ENCODE measurements at regions not wholly inside any gene's neighbourhood (a gene's known extent, or its start where the extent isn't known, plus 50 kb on each side); places are given as distances from the start of the nearest gene placed in this dataset.
A peak's percentile ranks its signal among the peaks of the same experiment; 100 is the strongest.

DNA sequence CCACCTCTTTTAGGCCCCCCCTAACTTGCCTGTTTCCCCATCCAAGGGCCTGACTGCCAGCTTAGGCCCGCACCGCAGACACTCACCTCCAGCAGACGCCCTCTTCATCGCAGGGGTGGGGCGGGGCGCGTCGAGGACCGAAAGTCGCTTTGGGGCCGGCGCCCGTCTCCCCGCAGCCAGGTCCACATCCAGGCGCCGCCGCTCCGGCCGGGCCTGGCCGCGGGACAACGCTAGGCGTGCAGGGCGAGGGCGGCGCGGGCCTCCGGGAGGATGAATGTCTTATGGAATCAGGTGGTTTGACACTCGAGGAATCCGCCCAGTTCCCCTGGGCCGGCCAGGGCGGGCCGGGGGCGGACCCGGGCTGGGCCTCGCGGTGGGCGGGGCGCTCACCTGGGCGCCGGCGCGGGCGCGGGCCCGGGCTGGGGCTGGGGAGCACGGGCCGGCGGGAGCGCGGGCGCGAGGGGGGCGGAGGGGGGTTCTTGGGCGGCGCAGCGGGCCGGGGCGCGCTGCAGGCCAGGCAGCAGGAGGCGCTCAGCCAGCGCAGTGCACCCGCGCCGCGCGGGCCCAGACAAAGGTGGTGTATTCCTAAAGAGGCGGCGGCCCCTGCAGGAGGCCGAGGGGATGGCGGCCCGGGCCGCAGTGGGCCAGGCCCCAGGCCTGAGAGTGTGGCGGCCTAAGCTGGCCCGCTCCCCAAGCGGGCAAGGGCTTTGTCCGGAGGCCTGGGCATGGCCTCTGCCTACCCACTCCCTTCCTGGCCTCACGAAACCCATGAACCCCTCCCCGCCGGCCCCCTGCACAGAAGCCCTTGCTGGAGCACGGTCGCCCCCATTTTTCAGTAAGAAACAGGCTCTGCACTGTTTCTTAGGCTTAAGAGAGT lies 177.6 kb downstream of the IGLL1 start:
- Mint-ChIP-seq H3K4me1 (no peaks in the 10 kb centered on the region), H3K27me3 (no peaks in the 10 kb centered on the region), H3K4me3 (peak overlapping the region; percentile 58), H3K27ac (no peak overlapping the region), H3K36me3 (ENCODE audit: low read depth) (no peaks in the 10 kb centered on the region), H3K9me3 (no peaks in the 10 kb centered on the region)
- intact Hi-C loops (cut with micrococcal nuclease): loop anchor here (1.0 to 10.0 kb wide), 3 partner anchors 137 to 442 kb away; no protein-coding TSS in a partner anchor
- ATAC-seq (ENCODE audit: low read depth) (peak; percentile 96), DNase-seq (peak; percentile 55)
- POLR2A ChIA-PET: interaction anchor here (1.1 kb wide), 1 partner anchor 265 kb away, joined by 3 read pairs; no protein-coding TSS in a partner anchor
- TF ChIP-seq, protein P1, sequence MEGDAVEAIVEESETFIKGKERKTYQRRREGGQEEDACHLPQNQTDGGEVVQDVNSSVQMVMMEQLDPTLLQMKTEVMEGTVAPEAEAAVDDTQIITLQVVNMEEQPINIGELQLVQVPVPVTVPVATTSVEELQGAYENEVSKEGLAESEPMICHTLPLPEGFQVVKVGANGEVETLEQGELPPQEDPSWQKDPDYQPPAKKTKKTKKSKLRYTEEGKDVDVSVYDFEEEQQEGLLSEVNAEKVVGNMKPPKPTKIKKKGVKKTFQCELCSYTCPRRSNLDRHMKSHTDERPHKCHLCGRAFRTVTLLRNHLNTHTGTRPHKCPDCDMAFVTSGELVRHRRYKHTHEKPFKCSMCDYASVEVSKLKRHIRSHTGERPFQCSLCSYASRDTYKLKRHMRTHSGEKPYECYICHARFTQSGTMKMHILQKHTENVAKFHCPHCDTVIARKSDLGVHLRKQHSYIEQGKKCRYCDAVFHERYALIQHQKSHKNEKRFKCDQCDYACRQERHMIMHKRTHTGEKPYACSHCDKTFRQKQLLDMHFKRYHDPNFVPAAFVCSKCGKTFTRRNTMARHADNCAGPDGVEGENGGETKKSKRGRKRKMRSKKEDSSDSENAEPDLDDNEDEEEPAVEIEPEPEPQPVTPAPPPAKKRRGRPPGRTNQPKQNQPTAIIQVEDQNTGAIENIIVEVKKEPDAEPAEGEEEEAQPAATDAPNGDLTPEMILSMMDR (IDR thresholded peaks at IDR 0.05): no peak
- CTCF ChIA-PET: no interaction called here

DNA sequence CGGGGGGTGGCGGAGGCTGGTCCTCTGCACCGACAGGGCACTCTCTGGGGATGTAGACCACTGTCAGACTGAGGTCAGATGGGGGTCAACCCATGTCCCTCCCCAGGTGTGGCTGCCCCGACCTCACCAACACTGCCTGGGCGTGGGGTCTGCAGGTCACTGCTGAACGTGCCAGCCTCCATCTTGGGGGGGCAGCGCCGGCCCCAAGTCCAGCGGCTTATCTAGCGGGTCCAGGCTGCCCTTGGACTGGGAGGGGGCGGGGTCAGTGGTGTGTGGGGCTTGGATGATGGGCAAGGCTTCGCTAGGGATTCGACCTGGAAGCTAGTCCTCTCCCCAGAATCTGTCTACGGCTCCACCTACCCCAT lies 178.2 kb downstream of the IGLL1 start:
- TF ChIP-seq, protein P1 (IDR thresholded peaks at IDR 0.05): no peak
- no peaks in the 10 kb centered on the region for H3K27me3 Mint-ChIP-seq
- intact Hi-C loops (cut with micrococcal nuclease): loop anchor here (1.0 to 10.0 kb wide), 3 partner anchors 137 to 443 kb away; no protein-coding TSS in a partner anchor
- no peaks in the 10 kb centered on the region for H3K9me3 Mint-ChIP-seq
- POLR2A ChIA-PET: no interaction called here
- no peaks in the 10 kb centered on the region for H3K4me1 Mint-ChIP-seq
- no peak overlapping the region for H3K27ac Mint-ChIP-seq
- ATAC-seq (ENCODE audit: low read depth): no peak
- no peaks in the 10 kb centered on the region for H3K36me3 Mint-ChIP-seq (ENCODE audit: low read depth)
- DNase-seq: no peak
- peak overlapping the region; percentile 58 for H3K4me3 Mint-ChIP-seq
- CTCF ChIA-PET: no interaction called here

DNA sequence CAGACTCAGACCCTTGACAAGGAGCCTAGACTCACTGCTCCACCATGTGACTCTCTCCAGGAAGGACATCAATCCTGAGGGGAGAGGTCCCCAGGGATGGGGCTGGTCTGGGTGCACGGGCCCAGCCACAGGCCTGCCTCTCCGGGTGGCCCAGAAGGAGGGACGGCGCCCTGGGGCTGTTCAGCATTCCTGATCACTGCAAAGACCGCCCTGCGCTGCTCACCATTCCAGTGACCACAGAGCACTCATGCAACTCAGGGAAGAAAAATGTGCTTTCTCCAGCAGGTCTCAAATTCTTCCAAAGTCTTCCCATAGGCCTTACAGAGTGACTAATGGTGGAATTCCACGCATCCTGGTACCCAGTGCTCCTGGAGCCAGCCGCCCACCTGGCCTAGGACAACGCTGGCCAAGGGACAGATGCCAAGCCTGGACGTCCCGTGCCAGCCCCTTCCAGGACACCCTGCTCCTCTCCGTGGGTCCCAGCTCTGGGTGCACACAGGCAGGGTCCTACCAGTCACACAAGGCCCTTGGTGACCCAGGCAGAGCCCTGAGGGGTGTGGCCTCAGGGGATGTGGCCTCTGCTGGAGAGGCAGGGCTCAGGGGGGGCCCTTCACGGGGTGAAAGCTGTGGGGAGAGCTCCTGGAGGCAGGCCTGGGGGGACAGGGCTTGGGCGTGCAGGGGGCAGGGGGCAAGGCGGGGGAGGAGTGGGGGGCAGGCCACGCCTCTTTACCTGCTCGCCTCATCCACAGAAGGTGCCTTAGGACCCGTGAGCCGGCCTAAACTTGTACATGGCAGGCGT lies 178.8 kb downstream of the IGLL1 start:
- Mint-ChIP-seq H3K4me1 (no peaks in the 10 kb centered on the region), H3K4me3 (no peak overlapping the region), H3K36me3 (ENCODE audit: low read depth) (no peaks in the 10 kb centered on the region), H3K27ac (no peak overlapping the region), H3K9me3 (no peaks in the 10 kb centered on the region), H3K27me3 (no peaks in the 10 kb centered on the region)
- ChIA-PET CTCF (no interaction called here), POLR2A (no interaction called here)
- TF ChIP-seq, protein P1 (IDR thresholded peaks at IDR 0.05): no peak
- intact Hi-C loops (cut with micrococcal nuclease): loop anchor here (5.0 to 10.0 kb wide), 2 partner anchors 191 to 443 kb away; no protein-coding TSS in a partner anchor
- ATAC-seq (ENCODE audit: low read depth) (no peak), DNase-seq (no peak)

DNA sequence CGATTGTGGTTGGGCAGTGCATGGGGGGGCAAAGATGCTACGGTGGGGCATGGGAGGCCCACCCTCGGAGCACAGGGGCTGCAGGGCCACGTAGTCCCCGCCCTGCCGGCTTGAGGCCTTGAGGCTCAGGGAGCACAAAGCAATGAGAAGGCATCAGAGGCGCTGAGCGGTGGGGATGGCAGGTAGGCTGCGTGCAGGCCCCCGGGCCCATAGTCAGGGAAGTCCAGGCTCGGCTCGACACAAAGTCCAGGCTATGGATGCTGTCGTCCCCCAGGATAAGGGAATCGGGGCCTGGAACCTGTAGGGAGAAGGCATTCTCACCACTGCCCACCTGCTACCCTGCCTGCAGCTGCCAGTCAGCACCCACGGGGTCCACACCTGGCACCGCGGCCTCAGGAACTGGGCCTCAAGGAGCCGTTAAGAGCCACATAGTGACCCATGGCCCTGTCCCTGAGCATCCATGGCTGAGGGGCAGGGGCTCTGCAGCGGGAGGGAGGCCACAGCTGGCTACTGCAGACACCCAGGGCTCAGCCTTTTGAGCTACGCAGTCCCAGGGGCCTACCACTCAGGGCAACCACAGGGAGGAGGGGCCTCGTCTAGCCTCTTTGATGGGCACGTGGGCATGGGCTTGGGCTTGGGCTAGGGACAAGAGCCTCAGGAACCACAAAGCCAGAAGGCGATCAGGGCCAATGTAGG lies 179.7 kb downstream of the IGLL1 start:
- DNase-seq (no peak), ATAC-seq (ENCODE audit: low read depth) (no peak)
- CTCF ChIA-PET: no interaction called here
- no peaks in the 10 kb centered on the region for H3K4me1 Mint-ChIP-seq
- H3K4me3 Mint-ChIP-seq: no peak overlapping the region
- POLR2A ChIA-PET: interaction anchor here (0.6 kb wide), 1 partner anchor 371 kb away, joined by 3 read pairs; no protein-coding TSS in a partner anchor
- no peak overlapping the region for H3K27ac Mint-ChIP-seq
- H3K9me3 Mint-ChIP-seq: no peaks in the 10 kb centered on the region
- H3K36me3 Mint-ChIP-seq (ENCODE audit: low read depth): no peaks in the 10 kb centered on the region
- no peaks in the 10 kb centered on the region for H3K27me3 Mint-ChIP-seq
- TF ChIP-seq, protein P1 (IDR thresholded peaks at IDR 0.05): no peak
- intact Hi-C loops (cut with micrococcal nuclease): loop anchor here (5.0 to 10.0 kb wide), 2 partner anchors 192 to 444 kb away; no protein-coding TSS in a partner anchor

Data from activated B cell treated with CpG ODN at 0.5 μM for 24 hours (primary cell).